Activated CD8-positive, alpha-beta memory T cell treated with anti-CD3 and anti-CD28 coated beads for 36 hours (primary cell): ENCODE measurements at regions not wholly inside any gene's neighbourhood (a gene's known extent, or its start where the extent isn't known, plus 50 kb on each side); places are given as distances from the start of the nearest gene placed in this dataset.

Experiments
- CTCF ChIA-PET: fragments of 350-600 bp; sonication (Branson Sonifier 250); formaldehyde crosslinking; loops from one replicate; lab custom pipeline; 2021; ENCODE audit warnings: antibody characterized with exemption; lab: Charles Lee
- POLR2A ChIA-PET: fragments of 350-600 bp; sonication (Branson Sonifier 250); formaldehyde crosslinking; loops from one replicate; lab custom pipeline; 2021; ENCODE audit warnings: antibody characterized with exemption; lab: Charles Lee

DNA sequence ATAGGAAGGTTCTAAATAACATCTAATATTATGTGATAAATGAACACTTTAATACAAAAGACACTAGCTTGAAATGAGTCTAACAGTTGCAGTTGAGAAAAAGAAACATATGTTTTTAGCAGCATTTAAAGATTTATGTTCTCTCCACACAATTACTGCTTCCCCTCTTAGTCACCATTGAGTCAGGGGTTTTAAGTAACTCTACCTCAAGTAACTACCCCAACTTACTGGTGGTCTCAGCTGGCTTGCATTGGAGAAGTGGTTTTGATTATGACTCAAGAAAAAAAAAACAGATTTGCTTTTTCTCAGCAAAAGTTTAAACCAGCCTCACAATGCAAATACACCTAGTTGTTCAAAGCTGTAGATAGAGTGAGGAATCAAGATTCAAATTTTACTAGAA, 1216.5 kb upstream of the CDH9 start:
- ChIA-PET POLR2A (no interaction called here), CTCF (no interaction called here)

DNA sequence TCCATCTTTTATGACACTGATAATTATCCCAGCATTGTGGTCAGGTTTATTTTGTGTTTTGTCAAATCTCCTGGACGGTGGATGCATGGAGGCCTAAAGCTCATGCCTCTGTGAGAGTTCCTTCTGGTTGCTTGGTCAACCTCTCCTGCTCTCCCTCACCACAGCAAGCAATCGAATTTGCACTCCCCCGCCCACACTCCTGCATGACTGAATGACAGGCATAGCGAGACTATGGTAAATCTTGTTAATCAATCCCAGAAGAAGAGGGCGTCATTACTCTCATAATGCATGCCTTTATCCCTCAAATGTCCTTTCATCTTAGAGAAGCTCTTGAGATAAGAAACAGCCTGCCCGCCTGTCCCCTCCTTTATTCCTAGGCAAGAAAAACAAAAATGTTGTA, 1215.0 kb upstream of the CDH9 start:
- POLR2A ChIA-PET: no interaction called here

DNA sequence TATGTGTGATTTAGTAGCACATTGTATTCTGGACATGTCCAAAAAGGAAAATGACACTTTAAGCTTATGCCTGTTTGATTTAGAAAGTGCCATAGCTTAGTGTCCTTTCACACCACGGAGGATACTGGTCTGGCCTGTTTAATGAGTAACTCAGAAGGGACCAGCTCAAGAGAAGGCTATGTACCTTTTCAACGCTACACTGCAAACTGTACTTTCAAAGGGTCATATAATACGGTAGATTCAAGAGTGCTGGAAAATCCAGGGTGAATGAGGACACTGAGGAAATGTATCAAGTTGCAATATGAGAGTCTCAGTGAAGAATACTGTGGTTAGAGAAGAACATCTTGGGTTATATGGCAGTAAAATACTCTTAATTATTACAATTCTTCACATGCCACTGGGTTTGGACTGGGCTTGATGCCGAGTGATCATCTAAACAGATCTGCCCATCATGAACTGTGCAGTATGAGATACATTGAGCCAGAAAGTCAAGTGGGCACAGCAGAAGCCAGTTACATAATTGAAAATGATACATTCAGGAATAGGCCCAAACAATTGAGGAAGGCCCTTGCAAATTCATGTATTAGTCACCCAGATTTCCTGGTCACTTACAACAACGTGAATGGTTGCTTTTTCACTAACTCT, 1211.5 kb upstream of the CDH9 start:
- ChIA-PET CTCF (no interaction called here), POLR2A (no interaction called here)

More for the DNA sequence above, 1215.0 kb upstream of the CDH9 start:
- CTCF ChIA-PET: no interaction called here

DNA sequence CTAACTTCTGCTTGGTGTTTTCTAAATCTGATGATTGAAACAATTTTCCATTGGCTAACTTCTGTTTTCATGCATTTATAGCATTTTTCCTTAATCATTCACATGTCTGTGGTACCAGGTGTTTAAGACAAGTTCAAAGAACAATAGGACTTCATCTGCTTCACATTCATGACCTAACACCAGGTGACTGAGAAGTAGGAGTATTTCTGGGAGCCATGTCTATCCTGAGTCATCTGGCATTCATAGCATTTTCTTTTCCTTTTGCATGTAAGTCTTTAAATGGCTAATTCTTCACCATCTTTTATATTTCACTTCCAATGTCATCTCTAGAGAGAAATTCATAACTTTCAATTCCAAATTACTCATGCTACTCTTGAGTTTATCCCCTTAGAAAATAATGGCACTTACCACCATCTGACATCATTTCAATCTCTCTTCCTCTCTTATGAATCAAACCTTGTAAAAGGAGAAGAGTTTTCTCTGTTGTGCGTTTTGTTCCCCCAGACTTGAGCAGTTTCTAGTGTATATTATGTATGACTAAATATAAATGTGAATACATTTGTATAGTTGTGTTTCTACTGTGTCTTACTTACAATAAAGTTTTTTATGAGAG, 1196.1 kb upstream of the CDH9 start:
- CTCF ChIA-PET: no interaction called here
- POLR2A ChIA-PET: no interaction called here

DNA sequence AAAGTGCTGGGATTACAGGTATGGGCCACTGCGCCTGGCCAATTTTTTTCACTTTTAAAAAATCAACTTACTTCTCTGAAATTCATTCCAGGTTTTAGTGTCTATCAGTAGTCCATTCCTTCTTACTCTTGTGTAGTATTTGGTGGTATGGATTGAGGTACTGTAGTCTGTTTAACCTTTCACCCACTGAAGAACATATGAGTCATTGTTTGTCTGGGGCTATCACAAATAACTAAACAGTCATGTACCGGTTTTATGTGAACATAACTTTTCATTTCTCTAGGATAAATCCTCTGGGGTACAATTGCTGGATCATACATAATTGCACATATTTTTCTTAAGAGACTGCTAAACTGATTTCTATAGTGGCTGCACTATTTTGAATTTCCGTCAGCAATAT, 1188.0 kb upstream of the CDH9 start:
- CTCF ChIA-PET: no interaction called here
- POLR2A ChIA-PET: no interaction called here

DNA sequence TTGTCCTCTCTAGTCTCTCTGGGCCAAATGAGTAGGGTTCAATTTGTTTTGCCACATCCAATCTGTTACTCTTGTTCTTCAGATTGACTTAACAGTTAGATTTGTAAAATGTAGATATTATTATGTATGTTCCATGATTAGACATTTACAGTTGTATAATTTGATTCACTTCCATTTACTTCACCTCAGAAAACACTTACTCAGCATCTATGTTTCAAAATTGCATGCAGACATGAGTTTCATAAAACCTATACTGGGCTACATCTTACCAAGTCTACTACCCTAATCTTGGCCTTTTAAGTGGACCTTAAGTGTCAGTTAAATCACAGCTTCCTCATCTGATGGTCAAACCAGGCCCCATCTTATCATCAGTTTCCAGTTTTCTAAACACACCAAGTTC, 1181.2 kb upstream of the CDH9 start:
- ChIA-PET CTCF (no interaction called here), POLR2A (no interaction called here)

DNA sequence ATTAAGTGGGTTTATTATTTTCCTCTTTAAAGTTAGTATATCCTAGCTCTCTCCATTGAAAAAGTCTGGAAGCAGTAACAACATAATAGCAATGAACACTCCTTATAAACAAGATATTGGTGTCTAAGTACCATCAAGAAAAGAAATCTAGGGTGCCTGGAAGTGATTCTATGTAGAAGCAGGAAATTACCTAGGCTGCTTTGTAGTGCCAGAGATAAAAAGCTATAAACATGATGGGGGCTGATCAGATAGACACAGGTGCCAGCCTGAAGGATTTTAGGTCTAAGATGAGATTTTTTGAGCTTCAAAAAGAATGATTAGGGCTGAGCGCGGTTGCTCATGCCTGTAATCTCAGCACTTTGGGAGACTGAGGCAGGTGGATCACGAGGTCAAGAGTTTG, 1179.3 kb upstream of the CDH9 start:
- CTCF ChIA-PET: no interaction called here
- POLR2A ChIA-PET: no interaction called here

DNA sequence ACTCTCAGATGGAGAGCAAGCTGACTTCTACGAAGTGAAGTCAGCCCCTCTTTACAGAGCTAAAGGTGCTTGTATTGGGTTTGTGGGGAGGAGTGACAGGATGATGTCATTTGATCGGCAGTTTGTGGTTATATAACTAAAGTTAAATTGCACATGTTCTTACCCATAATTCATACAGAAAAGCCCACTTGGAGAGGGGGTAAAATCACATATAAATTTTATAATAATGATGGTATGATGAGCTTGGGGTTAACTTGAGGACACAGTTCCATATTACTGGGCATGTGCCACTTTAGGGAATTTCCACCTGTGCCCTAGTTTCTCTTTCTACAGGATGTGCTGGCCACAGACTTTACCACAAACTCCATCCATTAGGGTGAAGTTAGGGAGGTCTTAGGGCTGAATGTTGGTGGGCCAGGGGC, 1178.6 kb upstream of the CDH9 start:
- POLR2A ChIA-PET: no interaction called here
- CTCF ChIA-PET: interaction anchor here (0.6 kb wide), 1 partner anchor 13 kb away, joined by 4 read pairs; no protein-coding TSS in a partner anchor

DNA sequence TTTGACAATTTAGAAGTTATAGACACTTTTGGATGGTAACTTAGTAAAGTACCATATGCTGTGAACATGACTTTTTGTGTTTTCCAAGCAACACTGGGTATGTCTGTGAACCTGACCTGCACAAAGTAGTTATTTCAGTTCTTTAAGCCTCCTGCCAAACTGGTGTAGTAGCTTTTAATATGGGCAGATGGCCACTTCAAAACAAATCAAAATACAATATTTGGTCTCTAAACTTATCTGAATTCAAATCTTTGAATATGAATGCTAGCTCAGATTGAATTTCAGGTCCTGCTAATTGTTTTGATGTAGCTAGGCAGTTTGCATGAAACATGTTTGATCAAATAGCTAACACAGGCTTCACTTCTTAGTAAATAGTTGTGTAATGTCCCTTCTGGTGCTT, 1176.7 kb upstream of the CDH9 start:
- CTCF ChIA-PET: no interaction called here
- POLR2A ChIA-PET: no interaction called here

DNA sequence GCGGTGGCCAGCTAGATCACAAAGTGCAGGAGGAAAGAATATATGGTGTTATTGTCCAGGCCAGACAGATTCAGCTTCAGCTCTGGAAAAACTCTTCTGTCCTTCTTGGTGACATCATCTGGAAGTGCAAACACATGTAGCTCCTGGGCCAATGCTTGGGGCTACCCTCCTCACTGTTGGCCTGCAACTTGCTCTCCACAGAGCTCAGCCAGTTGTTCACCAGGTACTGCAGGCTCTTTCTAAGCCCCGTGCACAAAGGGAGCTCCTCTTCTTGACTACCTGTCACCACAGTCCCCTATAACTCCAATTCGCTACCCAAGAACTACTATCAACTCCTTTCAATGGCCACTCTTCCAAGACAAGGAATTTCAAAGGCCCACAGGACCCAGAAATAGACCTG, 1175.9 kb upstream of the CDH9 start:
- CTCF ChIA-PET: no interaction called here

DNA sequence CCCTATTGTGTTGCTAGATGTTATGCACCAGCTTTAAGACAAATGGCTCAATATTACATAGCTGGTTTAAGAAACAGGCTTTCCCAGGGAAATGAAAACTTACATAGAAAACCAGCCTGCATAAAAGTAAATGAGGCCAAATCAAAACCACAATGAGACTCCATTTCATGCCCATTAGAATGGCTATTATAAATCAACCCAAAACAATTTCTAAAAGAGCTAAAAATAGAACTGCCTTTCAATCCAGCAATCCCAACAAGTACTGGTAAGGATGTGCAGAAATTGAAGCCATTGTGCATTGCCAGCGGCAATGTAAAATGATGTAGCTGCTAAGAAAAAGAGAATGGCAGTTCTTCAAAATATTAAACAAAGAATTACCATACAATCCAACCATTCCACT, 1170.0 kb upstream of the CDH9 start:
- CTCF ChIA-PET: no interaction called here
- POLR2A ChIA-PET: no interaction called here

More for the DNA sequence above, 1175.9 kb upstream of the CDH9 start:
- POLR2A ChIA-PET: no interaction called here

DNA sequence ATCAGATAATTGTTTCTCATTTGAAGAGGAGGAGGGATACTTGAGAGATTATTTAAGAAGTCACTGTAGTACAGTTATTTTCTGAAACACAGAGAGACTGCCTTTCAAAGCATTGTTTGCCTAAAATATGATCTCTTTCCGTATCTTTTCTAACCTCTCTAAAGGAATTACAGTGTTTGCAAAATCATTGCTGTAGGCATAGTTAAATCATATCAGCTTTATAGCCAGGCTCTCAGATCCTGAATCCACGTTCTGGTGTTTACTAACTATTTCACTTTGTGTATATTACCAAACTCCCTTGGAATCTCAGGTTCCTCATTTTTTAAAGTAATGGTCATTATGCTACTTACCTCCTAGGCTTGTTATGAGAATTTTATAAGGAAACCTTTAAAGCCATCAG, 1151.6 kb upstream of the CDH9 start:
- POLR2A ChIA-PET: no interaction called here

DNA sequence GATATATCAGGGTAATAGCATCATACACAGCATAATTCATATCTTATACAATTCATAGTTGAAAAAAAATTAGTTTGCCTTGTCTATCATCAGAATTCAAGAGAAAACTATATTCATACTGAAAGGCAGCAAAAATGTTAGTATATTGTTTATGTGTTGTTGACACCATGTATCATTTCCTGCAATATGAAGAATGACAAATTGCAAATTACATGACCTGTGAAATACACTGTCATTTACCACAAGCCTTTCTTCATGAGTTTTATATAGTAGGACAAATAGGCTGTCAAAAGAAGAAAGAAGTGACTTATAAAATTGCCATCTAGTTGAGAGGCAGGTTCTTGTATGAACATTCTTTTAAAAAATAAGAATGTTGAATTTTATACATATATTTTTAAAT, 1136.3 kb upstream of the CDH9 start:
- CTCF ChIA-PET: no interaction called here
- POLR2A ChIA-PET: no interaction called here

More for the DNA sequence above, 1151.6 kb upstream of the CDH9 start:
- CTCF ChIA-PET: no interaction called here

DNA sequence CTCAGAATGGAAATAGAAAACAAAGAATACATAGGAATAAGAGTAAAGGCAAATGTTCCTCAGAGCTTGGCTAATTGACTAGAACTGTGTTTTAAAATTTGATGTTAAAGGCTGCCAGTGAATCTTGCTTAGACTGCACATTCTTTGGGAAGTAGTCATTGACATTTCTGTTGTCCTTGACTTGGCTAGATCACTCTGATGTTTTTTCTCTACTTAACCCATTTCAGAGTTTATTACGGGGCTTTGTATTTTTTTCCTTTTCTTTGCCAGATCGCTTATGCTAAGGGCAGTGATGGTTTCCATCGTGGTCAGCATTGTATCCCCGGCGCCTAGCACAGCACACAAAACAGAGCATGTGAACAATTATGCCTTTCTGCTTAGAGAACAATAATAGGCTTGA, 1126.7 kb upstream of the CDH9 start:
- POLR2A ChIA-PET: no interaction called here
- CTCF ChIA-PET: no interaction called here

DNA sequence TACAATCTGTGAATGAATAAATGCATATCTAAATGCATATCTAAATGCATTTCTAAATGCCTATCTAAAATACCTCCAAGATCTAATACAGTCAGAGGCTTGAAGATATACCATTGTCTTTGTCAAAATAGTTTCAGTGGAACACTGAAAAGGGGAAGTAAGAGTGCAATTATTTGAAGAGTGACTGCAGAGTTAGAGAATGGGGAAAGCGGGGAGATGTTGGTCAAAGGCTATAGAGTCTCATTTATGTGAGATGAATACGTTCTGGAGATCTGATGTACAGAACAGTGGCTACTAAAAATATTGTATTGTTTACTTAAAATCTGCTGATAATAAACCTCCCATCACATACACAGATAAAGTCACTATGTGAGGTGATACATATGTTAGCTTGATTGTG, 1126.2 kb upstream of the CDH9 start:
- CTCF ChIA-PET: no interaction called here
- POLR2A ChIA-PET: no interaction called here

DNA sequence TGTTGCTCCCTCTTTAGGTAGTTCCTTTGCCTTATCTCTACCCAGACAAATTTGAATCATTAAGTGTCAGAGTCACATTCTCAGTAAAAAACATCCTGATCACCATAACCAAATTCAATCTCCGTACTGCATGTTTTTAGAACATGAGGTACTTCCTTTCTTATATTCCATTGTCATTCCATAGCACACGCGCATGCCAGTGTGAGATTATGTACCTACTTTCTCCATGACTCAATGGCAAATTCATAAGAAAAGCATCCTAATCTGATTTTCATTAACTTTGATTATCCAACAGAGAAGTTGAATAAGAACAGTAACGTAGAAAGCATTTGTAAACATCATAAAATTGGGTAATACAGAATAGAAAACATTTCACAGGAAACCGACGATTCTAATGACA, 1118.6 kb upstream of the CDH9 start:
- ChIA-PET POLR2A (no interaction called here), CTCF (no interaction called here)

DNA sequence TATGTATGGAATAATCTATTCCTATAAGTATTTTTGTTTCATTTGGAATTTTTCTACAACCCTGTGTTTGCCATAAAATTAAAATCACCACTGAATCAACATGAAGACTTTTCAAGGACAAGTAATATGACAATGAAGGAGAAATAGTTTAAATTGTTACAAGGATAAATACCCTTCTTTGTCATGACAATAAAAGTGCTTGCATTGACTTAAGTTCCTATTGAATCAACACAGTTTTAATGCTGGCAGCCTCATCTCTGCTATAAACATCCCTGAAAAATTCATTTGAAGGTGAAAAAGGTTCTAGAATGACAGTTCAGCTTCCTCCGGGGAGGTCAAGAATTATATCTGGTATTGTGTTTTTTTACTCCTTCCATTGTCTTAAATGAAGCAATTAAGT, 1105.1 kb upstream of the CDH9 start:
- POLR2A ChIA-PET: no interaction called here
- CTCF ChIA-PET: no interaction called here

DNA sequence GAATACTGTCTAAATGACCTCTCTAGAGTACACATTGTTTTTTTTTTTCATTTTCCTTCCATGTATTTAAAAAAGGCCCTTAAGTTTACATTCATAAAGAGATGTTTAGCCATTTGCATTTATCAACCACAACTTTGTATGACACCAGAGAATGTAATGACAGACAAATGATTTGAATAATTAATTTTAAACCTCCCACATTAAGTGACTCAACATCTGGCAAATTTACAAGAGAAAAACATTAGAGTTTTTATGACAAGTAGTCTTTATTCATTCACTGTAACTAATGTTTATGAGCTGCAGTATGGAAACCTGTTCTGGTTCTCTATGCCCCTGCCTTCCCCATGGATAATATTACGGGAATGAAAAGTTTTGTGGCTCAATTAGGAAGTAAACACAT, 1093.8 kb upstream of the CDH9 start:
- CTCF ChIA-PET: no interaction called here
- POLR2A ChIA-PET: no interaction called here

DNA sequence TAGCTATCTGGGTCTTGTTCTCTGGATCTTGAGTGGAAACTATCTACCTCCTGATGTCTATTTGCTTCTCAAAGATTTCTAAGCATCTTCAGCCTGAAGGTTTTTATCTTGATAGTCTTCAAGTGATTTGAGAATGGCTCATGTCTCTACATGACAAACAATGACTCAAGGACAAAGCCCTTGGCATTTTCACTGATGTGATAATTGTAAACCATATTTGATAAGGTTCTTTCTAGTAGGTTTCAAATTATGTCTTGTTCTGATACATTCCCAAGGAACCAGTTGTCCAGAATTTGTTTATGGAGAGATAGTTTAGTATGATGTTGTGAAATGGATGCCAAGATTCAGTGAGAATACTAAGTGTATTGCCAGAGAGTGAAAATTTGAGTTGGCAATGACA, 1079.3 kb upstream of the CDH9 start:
- ChIA-PET POLR2A (no interaction called here), CTCF (no interaction called here)

DNA sequence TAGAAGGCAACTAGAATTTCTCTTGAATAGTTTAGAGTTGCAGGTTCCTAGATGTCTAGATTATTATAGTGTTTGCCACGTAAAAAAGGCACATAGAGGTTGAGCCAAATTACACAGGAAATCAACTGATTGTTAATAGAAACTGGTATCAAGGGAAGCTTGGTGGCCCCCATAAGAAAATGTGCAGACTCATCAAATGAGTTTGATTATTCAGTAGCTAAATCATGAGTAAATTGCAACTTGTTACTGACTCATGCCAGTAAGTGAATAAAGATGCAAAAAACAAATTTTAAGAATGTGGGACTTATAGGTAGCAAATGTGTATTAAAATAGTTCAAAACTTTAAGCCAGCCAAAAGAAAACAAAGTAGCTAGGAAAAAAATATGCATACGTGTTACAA, 1078.9 kb upstream of the CDH9 start:
- CTCF ChIA-PET: no interaction called here
- POLR2A ChIA-PET: no interaction called here

DNA sequence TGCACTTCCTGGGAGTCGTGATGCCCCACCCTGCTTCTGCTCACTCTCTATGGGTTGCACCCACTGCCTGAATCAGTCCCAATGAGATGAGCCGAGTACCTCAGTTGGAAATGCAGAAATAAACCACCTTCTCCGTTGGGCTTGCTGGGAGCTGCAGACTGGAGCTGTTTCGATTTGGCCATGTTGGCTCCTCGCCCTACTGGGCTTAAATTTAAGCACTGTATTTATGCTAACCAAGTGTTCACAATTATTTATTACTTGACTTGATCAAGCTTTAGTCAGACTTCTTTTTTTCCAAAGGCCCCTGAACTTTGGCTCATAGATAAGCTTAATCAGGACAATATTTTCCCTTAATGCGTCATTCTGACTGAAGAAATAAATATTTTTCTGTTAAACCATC, 1072.4 kb upstream of the CDH9 start:
- ChIA-PET POLR2A (no interaction called here), CTCF (no interaction called here)

DNA sequence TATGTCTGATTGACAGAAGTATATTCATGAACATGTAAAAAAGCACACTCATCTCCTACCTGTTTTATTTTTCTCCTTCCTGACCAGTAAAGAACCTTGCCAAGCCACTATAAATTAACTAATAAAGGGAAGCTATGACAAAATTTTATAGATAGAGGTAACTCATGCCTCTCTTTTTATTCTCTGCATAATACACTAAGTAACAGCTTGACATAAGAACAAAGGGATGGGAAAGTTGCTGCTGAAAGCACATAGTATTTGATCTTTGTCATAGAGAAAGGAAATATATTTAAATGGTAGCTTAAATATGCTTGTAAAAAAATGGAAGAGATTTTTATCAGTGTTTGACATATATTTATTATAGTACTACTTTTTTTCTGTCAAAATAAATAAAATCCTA, 1065.7 kb upstream of the CDH9 start:
- POLR2A ChIA-PET: no interaction called here

More for the DNA sequence above, 1065.7 kb upstream of the CDH9 start:
- CTCF ChIA-PET: no interaction called here
